Loucy (cell line): ENCODE measurements at regions not wholly inside any gene's neighbourhood (a gene's known extent, or its start where the extent isn't known, plus 50 kb on each side); places are given as distances from the start of the nearest gene placed in this dataset.

ENCODE experiments used
- CTCF ChIP-seq: fragments of 200-600 bp; sonication (generic); conservative IDR thresholded peaks from 2 replicates; pipeline ENCODE4 v1.5.1; 2014; ENCODE audit warnings: mild to moderate bottlenecking, antibody characterized with exemption, low read length
- EZH2phosphoT487 ChIP-seq: fragments of 200-600 bp; IDR thresholded peaks from 2 replicates; pipeline ENCODE4 v1.6.1; 2018; ENCODE audit warnings: antibody characterized with exemption, mild to moderate bottlenecking, moderate library complexity, borderline replicate concordance

DNA sequence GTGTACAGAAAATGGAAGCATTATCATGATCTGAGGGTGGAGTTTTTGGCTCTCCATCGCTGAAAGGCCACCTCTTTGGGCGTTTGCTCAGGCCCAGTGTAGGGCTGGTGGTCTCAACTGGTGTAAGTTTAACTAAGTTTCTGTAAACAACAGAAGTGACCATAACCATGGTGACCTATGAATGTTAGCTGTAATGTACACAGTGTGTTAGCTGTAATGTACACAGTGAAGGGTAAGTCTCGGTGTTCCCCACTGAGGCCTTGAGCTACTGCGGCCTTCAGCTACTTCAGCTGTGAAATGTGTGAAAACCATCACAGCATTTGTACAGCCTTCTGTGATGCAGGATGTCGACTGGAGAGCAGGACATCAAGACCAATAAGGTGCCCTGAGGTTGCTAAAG, 185.2 kb downstream of the MYLK4 start:
- no peak for TF ChIP-seq CTCF
- no peak for TF ChIP-seq EZH2phosphoT487
